ENCODE measurements at regions not wholly inside any gene's neighbourhood (a gene's known extent, or its start where the extent isn't known, plus 50 kb on each side); places are given as distances from the start of the nearest gene placed in this dataset.

- no peak for DNase-seq (ENCODE audit: low read depth in 2 of 2)
Observed at GRCh38 chr14:84131924-84132323, 1398.0 kb upstream of the FLRT2 start.

DNA sequence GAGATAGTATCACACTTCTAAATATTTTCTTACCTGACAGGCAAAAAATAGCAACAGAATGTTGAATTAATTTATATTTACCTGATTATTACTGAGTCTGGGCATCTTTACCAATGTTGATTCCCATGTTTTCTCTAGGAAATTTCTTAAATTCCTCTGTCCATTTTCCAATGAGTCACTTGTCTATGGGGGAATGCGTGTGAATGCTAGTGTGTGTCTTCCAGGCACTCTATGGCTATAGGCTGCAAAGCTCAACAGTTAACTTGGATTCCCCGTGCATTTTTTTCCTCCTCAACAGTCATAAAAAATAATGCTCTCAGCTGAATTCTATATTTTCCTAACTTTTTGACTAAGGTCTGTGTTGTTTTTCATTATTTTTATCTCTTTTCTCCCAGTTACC, 1385.8 kb upstream of the FLRT2 start:
- no peak for DNase-seq (ENCODE audit: low read depth in 2 of 2)

GRCh38 chr14:84152452-84152851, 1377.5 kb upstream of the FLRT2 start:
- no peak for DNase-seq (ENCODE audit: low read depth in 2 of 2)

- no peak for DNase-seq (ENCODE audit: low read depth in 2 of 2)
Observed at GRCh38 chr14:84162633-84163032, 1367.3 kb upstream of the FLRT2 start.

DNA sequence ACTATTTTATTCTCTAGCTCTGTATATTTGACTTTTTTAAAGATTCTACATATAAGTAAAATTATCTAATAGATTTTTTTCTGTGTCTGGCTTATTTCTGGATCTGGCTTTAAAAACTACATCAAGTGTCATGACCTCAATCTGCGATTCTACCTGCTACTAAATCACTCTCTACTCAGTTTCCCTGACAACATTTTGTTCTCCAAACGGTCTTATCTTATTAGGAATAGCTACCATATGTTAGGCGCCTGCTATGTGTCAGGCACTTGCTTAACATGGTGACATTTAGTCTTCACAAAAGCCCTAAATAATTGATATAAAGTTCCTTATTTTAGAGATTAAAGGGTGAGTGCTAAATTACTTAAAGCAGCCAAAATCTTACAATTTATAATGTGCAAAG, 1362.9 kb upstream of the FLRT2 start:
- DNase-seq (ENCODE audit: low read depth in 2 of 2): no peak

DNA sequence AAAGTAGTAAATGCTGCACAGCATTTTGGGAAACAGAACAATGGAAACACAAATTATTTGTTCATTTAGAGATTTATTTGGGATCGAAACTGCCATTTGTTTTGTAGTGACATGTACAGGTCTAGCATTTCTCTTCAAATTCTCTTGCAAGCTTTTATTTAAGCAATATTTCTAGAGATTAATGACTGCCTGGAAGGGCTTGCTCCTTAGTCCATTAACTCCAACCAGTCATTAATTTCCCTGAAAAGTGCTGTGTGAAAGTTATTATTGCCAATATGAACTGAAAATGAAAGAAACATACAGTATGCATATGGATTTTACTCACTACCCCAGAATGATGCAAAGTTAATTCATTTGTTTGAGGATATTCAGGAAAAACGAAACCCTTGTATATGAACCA, 1349.6 kb upstream of the FLRT2 start:
- no peak for DNase-seq (ENCODE audit: low read depth in 2 of 2)

DNA sequence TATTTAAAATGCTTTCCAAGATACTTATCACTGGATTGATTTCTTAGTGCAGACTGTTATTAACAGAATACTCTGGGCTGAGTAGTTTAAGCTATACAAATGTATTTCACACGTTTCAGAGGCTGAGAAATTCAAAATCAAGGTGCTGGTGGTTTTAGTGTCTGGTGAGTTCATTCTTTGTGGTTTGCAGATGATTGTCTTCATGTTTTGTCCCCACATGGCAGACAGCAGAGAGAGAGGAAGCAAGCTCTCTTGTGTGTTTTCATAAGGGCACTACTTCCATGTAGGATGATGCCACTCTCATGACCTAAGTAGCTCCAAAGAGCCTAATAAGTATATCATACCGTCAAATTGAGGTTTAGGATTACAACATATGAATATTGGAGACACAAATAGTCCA, 1348.9 kb upstream of the FLRT2 start:
- no peak for DNase-seq (ENCODE audit: low read depth in 2 of 2)

GRCh38 chr14:84195514-84195913, 1334.4 kb upstream of the FLRT2 start:
- DNase-seq (ENCODE audit: low read depth in 2 of 2): no peak

GRCh38 chr14:84197704-84198103, 1332.2 kb upstream of the FLRT2 start:
- no peak for DNase-seq (ENCODE audit: low read depth in 2 of 2)

DNA sequence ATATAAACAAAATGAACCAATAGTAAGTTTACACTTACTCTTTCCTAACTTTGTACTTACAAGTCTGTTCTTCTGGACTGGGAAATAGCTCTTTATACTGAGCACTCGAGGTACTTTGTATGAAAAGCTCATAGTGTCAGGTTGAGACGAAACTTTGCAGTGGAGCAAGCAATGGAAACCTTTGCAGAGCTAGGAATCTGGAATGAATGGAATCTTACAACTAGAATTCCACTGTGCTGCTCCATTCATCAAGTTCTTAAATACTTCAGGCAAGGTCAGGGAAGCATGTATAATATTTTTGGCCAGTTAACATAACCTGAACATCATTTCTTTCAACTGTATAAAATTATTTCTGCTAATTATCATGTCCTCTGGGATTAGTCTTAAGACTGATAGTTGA, 1327.5 kb upstream of the FLRT2 start:
- DNase-seq (ENCODE audit: low read depth in 2 of 2): no peak

GRCh38 chr14:84203896-84204295, 1326.0 kb upstream of the FLRT2 start:
- no peak for DNase-seq (ENCODE audit: low read depth in 2 of 2)

GRCh38 chr14:84208451-84208850, 1321.5 kb upstream of the FLRT2 start:
- DNase-seq (ENCODE audit: low read depth in 2 of 2): no peak

DNA sequence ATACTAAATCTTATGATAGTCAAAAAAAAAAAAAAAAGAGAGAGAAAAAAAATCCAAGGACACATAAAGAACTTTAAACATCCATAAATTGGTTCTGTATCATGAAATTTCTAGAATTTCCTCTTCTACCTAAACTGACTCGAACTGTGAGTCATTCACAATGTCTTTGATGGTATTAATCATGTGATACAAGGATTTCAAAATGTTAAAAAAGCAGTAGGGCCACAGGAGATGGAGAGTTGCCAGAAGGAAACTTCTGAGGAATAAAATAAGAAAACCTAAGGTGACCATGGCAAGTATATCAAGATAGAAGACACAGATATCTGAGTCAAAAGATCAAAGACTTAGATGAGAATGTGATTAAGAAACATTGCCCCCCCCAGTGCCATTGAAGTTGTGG, 1320.9 kb upstream of the FLRT2 start:
- DNase-seq (ENCODE audit: low read depth in 2 of 2): no peak

GRCh38 chr14:84217066-84217465, 1312.9 kb upstream of the FLRT2 start:
- no peak for DNase-seq (ENCODE audit: low read depth in 2 of 2)

DNA sequence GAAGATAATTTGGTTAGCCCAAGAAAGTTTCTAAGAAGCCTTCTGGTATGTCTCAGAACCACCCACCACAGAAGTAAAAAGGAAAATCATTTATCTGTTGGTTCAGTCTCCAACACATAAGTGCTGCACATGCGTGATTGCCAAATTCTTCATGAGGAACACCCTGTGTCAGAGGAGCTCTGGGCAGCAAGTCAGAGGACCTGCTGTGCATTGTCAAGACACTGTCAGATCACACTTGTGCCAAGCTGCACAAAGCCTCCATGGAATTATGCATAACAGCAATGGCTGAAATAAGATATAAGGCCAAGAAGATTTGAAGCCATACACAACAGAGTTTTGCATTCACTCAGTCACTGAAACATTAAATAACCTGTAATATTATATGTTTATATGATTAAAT, 1304.7 kb upstream of the FLRT2 start:
- DNase-seq (ENCODE audit: low read depth in 2 of 2): no peak

DNA sequence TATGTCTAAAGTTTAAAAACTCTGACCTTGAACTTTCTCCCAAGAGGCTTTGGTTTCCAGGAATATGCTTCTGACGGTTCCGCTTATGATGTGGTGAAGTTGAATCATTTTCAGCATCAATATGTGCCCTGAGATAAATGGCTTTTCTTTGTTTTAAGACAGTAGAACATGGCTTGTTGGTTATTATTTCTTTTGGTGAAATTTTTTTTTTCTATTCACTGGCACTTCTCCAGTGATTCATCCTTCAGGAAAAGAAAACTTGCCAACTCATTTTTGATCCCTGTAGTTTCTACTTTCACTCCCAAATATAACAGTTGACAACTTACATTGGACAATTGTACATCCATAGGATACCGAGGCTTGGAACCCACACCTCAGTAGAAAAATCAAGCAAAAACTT, 1301.2 kb upstream of the FLRT2 start:
- DNase-seq (ENCODE audit: low read depth in 2 of 2): no peak

- no peak for DNase-seq (ENCODE audit: low read depth in 2 of 2)
Observed at GRCh38 chr14:84234281-84234680, 1295.7 kb upstream of the FLRT2 start.

DNA sequence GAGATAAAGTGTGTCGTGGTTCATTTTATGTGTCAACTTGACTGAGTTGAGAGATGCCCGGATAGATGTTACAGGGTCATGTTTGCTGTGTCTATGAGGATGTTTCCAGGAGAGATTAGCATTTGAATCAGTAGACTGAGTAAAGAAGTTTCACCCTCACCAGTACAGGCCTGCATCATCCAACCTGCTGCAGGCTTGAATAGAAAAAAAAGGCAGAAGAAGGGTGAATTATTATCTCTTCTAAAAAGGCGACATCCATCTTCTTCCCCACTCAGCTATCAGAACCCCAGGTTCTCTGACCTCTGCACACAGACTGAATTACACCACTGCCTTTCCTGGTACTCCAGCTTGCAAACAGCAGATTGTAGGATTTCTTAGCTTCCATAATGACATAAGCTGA, 1293.7 kb upstream of the FLRT2 start:
- no peak for DNase-seq (ENCODE audit: low read depth in 2 of 2)

GRCh38 chr14:84237881-84238280, 1292.1 kb upstream of the FLRT2 start:
- DNase-seq (ENCODE audit: low read depth in 2 of 2): no peak

DNA sequence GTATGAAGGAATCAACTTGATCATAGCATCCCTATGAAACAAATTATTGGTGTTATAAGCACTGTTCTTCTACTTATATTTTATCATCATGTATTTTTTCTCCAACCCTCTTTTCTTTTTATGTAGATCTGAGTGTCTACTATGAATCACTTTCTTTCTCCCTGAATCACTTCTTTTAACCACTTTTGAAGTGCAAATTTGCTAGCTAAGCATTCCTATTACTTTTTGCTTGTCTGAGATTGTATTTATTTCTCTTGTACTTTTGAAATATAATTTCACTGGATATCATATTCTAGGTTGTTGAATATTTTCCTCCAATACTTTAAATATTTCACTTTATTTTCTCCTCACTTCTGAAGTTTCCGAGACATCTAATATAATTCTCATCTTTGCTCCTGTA, 1282.3 kb upstream of the FLRT2 start:
- no peak for DNase-seq (ENCODE audit: low read depth in 2 of 2)

- DNase-seq (ENCODE audit: low read depth in 2 of 2): no peak
Observed at GRCh38 chr14:84250893-84251292, 1279.1 kb upstream of the FLRT2 start.

GRCh38 chr14:84251411-84252115, 1278.4 kb upstream of the FLRT2 start:
- no peak for DNase-seq (ENCODE audit: low read depth in 2 of 2)

DNA sequence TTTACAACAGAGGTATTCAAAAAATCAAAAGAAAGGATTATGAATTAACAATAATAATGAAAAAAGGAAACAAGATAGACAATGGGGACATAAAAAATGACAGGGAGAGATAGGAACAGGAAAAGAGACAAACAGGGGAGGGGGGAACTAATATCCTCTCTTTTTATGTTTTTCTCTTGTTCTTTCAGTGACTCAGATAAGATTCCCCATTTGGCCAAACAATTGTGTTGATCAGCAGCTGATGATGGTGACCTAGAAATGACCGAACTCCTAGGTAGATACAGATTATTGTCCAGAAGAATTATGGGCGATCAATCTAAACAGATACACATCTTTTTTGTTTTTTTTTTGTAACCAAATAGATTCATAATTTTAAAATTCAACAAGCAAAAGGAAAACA, 1277.2 kb upstream of the FLRT2 start:
- no peak for DNase-seq (ENCODE audit: low read depth in 2 of 2)

DNA sequence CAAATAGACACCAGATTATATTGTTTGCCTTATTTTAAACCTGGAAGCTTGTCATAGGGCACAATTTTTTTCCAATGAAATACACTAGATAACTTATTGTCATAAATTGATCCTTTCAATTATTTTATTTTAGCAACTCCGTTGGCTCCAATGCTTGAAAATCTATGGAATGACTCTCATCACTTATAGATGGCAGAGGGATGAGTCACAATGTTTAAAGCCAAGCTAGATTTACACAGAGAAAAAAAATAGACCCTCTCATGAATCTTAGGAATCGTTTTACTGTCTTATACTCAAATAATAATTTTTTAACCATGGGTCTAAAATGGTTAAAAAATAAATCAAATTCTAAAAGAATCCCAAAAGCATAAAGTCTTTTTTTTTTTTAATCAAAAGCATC, 1276.6 kb upstream of the FLRT2 start:
- no peak for DNase-seq (ENCODE audit: low read depth in 2 of 2)

Data from stimulated activated CD8-positive, alpha-beta memory T cell treated with anti-CD3 and anti-CD28 coated beads, Interleukin-2, amount 100 ng/mL, for 48 hours (primary cell).